PC-3 (cell line): ENCODE measurements at regions not wholly inside any gene's neighbourhood (a gene's known extent, or its start where the extent isn't known, plus 50 kb on each side); places are given as distances from the start of the nearest gene placed in this dataset.

Experiments
- ATAC-seq: fragments of 200-7000 bp; cut with Tn5 transposase; 2 replicates; pipeline ENCODE4 v1.9.1; 2020; ENCODE audit warnings: mild to moderate bottlenecking, moderate library complexity
- BruUV-seq: library from RNA; stranded (reverse); fragments of 400-500 nt; replicated peaks from 2 replicates; lab custom pipeline; 2021; lab: Mats Ljungman, UMichigan
- CTCF ChIA-PET: fragments of 300-600 bp; sonication (Branson Sonifier 250); formaldehyde crosslinking; loops from one replicate; lab custom pipeline; 2022; ENCODE audit warnings: antibody characterized with exemption; lab: Charles Lee
- POLR2A ChIA-PET: fragments of 300-600 bp; sonication (Branson Sonifier 250); formaldehyde crosslinking; loops from one replicate; lab custom pipeline; 2022; ENCODE audit warnings: antibody characterized with exemption; ENCODE audit not compliant: unreplicated experiment; lab: Charles Lee
- DNase-seq: peaks from one replicate; pipeline ENCODE4 v3.0.0-alpha.2; 2015
- H2AFZ ChIP-seq: fragments of 300-600 bp; sonication (generic); 2 replicates; pipeline ENCODE4 v1.6.0; 2016; ENCODE audit warnings: antibody characterized with exemption, low read length
- H3F3A ChIP-seq: fragments of 300-600 bp; sonication (generic); one replicate; pipeline ENCODE4 v1.6.0; 2017; ENCODE audit warnings: antibody characterized with exemption, low read length, control low read depth, mild to moderate bottlenecking; ENCODE audit not compliant: unreplicated experiment
- H3K27ac ChIP-seq: fragments of 300-600 bp; sonication (generic); 2 replicates; pipeline ENCODE4 v1.5.1; 2016; ENCODE audit warnings: mild to moderate bottlenecking, low read length
- H3K27me3 ChIP-seq: fragments of 300-600 bp; sonication (generic); 2 replicates; pipeline ENCODE4 v1.6.1; 2016; ENCODE audit warnings: low read length, mixed read lengths
- H3K36me3 ChIP-seq: fragments of 300-600 bp; sonication (generic); 2 replicates; pipeline ENCODE4 v1.6.1; 2016; ENCODE audit warnings: low read depth, mixed run types, low read length, mixed read lengths
- H3K4me1 ChIP-seq: fragments of 300-600 bp; sonication (generic); 2 replicates; pipeline ENCODE4 v1.5.1; 2016; ENCODE audit warnings: low read length; ENCODE audit not compliant: insufficient read depth
- H3K4me2 ChIP-seq: fragments of 300-600 bp; sonication (generic); 2 replicates; pipeline ENCODE4 v1.6.0; 2016; ENCODE audit warnings: low read length
- H3K4me3 ChIP-seq: fragments of 300-600 bp; sonication (generic); 2 replicates; pipeline ENCODE4 v1.5.1; 2016; ENCODE audit warnings: mild to moderate bottlenecking, low read length, mixed read lengths
- H3K79me2 ChIP-seq: fragments of 300-600 bp; sonication (generic); 2 replicates; pipeline ENCODE4 v1.6.1; 2017; ENCODE audit warnings: low read length, mixed read lengths
- H3K9ac ChIP-seq: fragments of 300-600 bp; sonication (generic); 2 replicates; pipeline ENCODE4 v1.6.0; 2016; ENCODE audit warnings: mild to moderate bottlenecking, low read length
- H3K9me2 ChIP-seq: fragments of 300-600 bp; sonication (generic); replicated peaks from 2 replicates; pipeline ENCODE4 v1.6.1; 2016; ENCODE audit warnings: mixed run types, low read length, mixed read lengths
- H3K9me3 ChIP-seq: fragments of 300-600 bp; sonication (generic); 2 replicates; pipeline ENCODE4 v1.6.1; 2016; ENCODE audit warnings: low read length, mixed read lengths
- H4K20me1 ChIP-seq: fragments of 300-600 bp; sonication (generic); 2 replicates; pipeline ENCODE4 v1.6.1; 2016; ENCODE audit warnings: low read length, mixed read lengths
- CTCF ChIP-seq: fragments of 300-600 bp; sonication (generic); conservative IDR thresholded peaks from 2 replicates; pipeline ENCODE4 v1.5.1; 2017; ENCODE audit warnings: antibody characterized with exemption, low read depth, mild to moderate bottlenecking, low read length
- EZH2 ChIP-seq: fragments of 300-600 bp; sonication (generic); IDR thresholded peaks from one replicate; pipeline ENCODE4 v1.6.1; 2017; ENCODE audit warnings: antibody characterized with exemption, mild to moderate bottlenecking, low read length; ENCODE audit not compliant: unreplicated experiment
- EZH2phosphoT487 ChIP-seq: fragments of 300-600 bp; sonication (generic); IDR thresholded peaks from 2 replicates; pipeline ENCODE4 v1.6.1; 2018; ENCODE audit warnings: mild to moderate bottlenecking, antibody characterized with exemption, low read length, borderline replicate concordance
- intact Hi-C: fragments of 100-400 bp; cut with micrococcal nuclease; formaldehyde crosslinking; loops from 2 replicates; pipeline ENCODE4 v1.9.0; 2023

GRCh38 chr14:98592611-98593170 lies 679.3 kb downstream of the BCL11B start:
- no TSS peak for BruUV-seq
- no peaks in the 10 kb centered on the region for H3K9me2 ChIP-seq
- H4K20me1 ChIP-seq = no peaks in the 10 kb centered on the region
- H3K27me3 ChIP-seq = peaks cover 15% of the 10 kb centered on the region; the same call in 1 of the 2 replicates
- TF ChIP-seq CTCF (no peak), EZH2phosphoT487 (no peak), EZH2 (no peak)
- ChIA-PET POLR2A (no interaction called here), CTCF (no interaction called here)
- DNase-seq = no peak
- no peaks in the 10 kb centered on the region for H3K36me3 ChIP-seq
- H3K79me2 ChIP-seq = no peaks in the 10 kb centered on the region
- no peak overlapping the region for H3K9ac ChIP-seq
- intact Hi-C loops = no loop called here
- H3K4me1 ChIP-seq = no peaks in the 10 kb centered on the region
- no peaks in the 10 kb centered on the region for H3K9me3 ChIP-seq
- no peak overlapping the region for H3K27ac ChIP-seq
- no peak overlapping the region for H2AFZ ChIP-seq
- H3K4me2 ChIP-seq = no peak overlapping the region
- no peaks in the 10 kb centered on the region for H3F3A ChIP-seq
- H3K4me3 ChIP-seq = no peak overlapping the region
- ATAC-seq = no peak

GRCh38 chr14:98593361-98593761 lies 678.6 kb downstream of the BCL11B start:
- no peak for TF ChIP-seq EZH2phosphoT487
- TF ChIP-seq EZH2 = no peak
- TF ChIP-seq CTCF = no peak
- intact Hi-C loops = no loop called here

GRCh38 chr14:98594156-98594555 lies 677.8 kb downstream of the BCL11B start:
- Histone ChIP-seq H3K27ac (no peak overlapping the region), H3K36me3 (no peaks in the 10 kb centered on the region), H3K9me2 (no peaks in the 10 kb centered on the region), H3K79me2 (no peaks in the 10 kb centered on the region), H3K4me2 (no peak overlapping the region), H3K4me1 (no peaks in the 10 kb centered on the region), H4K20me1 (no peaks in the 10 kb centered on the region), H3K27me3 (peaks cover 15% of the 10 kb centered on the region; the same call in 1 of the 2 replicates), H3K4me3 (no peak overlapping the region), H2AFZ (no peak overlapping the region), H3F3A (no peaks in the 10 kb centered on the region), H3K9me3 (no peaks in the 10 kb centered on the region), H3K9ac (no peak overlapping the region)
- BruUV-seq = no TSS peak
- ATAC-seq = no peak
- ChIA-PET POLR2A (no interaction called here), CTCF (no interaction called here)
- DNase-seq = no peak
- intact Hi-C loops = no loop called here
- no peak for TF ChIP-seq EZH2
- TF ChIP-seq CTCF = no peak
- TF ChIP-seq EZH2phosphoT487 = no peak

More at GRCh38 chr14:98593361-98593761, 678.6 kb downstream of the BCL11B start:
- ChIA-PET POLR2A (no interaction called here), CTCF (no interaction called here)
- Histone ChIP-seq H2AFZ (no peak overlapping the region), H3K27ac (no peak overlapping the region), H3K4me2 (no peak overlapping the region), H4K20me1 (no peaks in the 10 kb centered on the region), H3K4me3 (no peak overlapping the region), H3K27me3 (peaks cover 15% of the 10 kb centered on the region; the same call in 1 of the 2 replicates), H3K9ac (no peak overlapping the region), H3K4me1 (no peaks in the 10 kb centered on the region), H3F3A (no peaks in the 10 kb centered on the region), H3K9me2 (no peaks in the 10 kb centered on the region), H3K36me3 (no peaks in the 10 kb centered on the region), H3K9me3 (no peaks in the 10 kb centered on the region), H3K79me2 (no peaks in the 10 kb centered on the region)
- no peak for DNase-seq
- no peak for ATAC-seq
- BruUV-seq = no TSS peak
